ENCODE measurements at regions not wholly inside any gene's neighbourhood (a gene's known extent, or its start where the extent isn't known, plus 50 kb on each side); places are given as distances from the start of the nearest gene placed in this dataset.

- no peak for DNase-seq (ENCODE audit: low read depth)
- H3K4me3 ChIP-seq (ENCODE audit: low read depth, low read length) = no peak overlapping the region
- no peak for TF ChIP-seq CTCF (IDR thresholded peaks at IDR 0.05; ENCODE audit: low read depth, low read length, missing control alignments)
Observed at GRCh38 chr2:146246002-146246735, 1598.7 kb upstream of the ACVR2A start.

- no peak for DNase-seq (ENCODE audit: low read depth)
- no peak overlapping the region for H3K4me3 ChIP-seq (ENCODE audit: low read depth, low read length)
- TF ChIP-seq CTCF (IDR thresholded peaks at IDR 0.05; ENCODE audit: low read depth, low read length, missing control alignments) = no peak
Observed at GRCh38 chr2:146244830-146245229, 1600.0 kb upstream of the ACVR2A start.

GRCh38 chr2:146244131-146244530, 1600.7 kb upstream of the ACVR2A start:
- no peak overlapping the region for H3K4me3 ChIP-seq (ENCODE audit: low read depth, low read length)
- DNase-seq (ENCODE audit: low read depth) = no peak

GRCh38 chr2:146241023-146241422, 1603.8 kb upstream of the ACVR2A start:
- TF ChIP-seq CTCF (IDR thresholded peaks at IDR 0.05; ENCODE audit: low read depth, low read length, missing control alignments) = no peak
- H3K4me3 ChIP-seq (ENCODE audit: low read depth, low read length) = no peak overlapping the region
- no peak for DNase-seq (ENCODE audit: low read depth)

More at GRCh38 chr2:146244131-146244530, 1600.7 kb upstream of the ACVR2A start:
- no peak for TF ChIP-seq CTCF (IDR thresholded peaks at IDR 0.05; ENCODE audit: low read depth, low read length, missing control alignments)

GRCh38 chr2:146240391-146240790, 1604.4 kb upstream of the ACVR2A start:
- DNase-seq (ENCODE audit: low read depth) = no peak
- no peak overlapping the region for H3K4me3 ChIP-seq (ENCODE audit: low read depth, low read length)
- no peak for TF ChIP-seq CTCF (IDR thresholded peaks at IDR 0.05; ENCODE audit: low read depth, low read length, missing control alignments)

GRCh38 chr2:146239392-146240135, 1605.3 kb upstream of the ACVR2A start:
- no peak for TF ChIP-seq CTCF (IDR thresholded peaks at IDR 0.05; ENCODE audit: low read depth, low read length, missing control alignments)
- DNase-seq (ENCODE audit: low read depth) = no peak
- no peak overlapping the region for H3K4me3 ChIP-seq (ENCODE audit: low read depth, low read length)

Data from GM12864 (cell line).